ENCODE measurements at regions not wholly inside any gene's neighbourhood (a gene's known extent, or its start where the extent isn't known, plus 50 kb on each side); places are given as distances from the start of the nearest gene placed in this dataset.

GRCh38 chr2:203799908-203800307 is 67.7 kb upstream of the CTLA4 start:
- no peak for TF ChIP-seq CTCF (conservative IDR thresholded peaks at IDR 0.05; ENCODE audit: low read length)
- DNase-seq (ENCODE audit: low read depth) = no peak
- H3K4me3 ChIP-seq (ENCODE audit: low read length) = no peak overlapping the region

- H3K4me3 ChIP-seq (ENCODE audit: low read length) = no peak overlapping the region
- DNase-seq (ENCODE audit: low read depth) = no peak
- no peak for TF ChIP-seq CTCF (conservative IDR thresholded peaks at IDR 0.05; ENCODE audit: low read length)
Measured at GRCh38 chr2:203800783-203801182, 66.8 kb upstream of the CTLA4 start.

GRCh38 chr2:203802342-203803052 is 65.1 kb upstream of the CTLA4 start:
- H3K4me3 ChIP-seq (ENCODE audit: low read length) = no peak overlapping the region
- peak; percentile 97 for DNase-seq (ENCODE audit: low read depth)
- TF ChIP-seq CTCF (conservative IDR thresholded peaks at IDR 0.05; ENCODE audit: low read length) = no peak

- no peak overlapping the region for H3K4me3 ChIP-seq (ENCODE audit: low read length)
- TF ChIP-seq CTCF (conservative IDR thresholded peaks at IDR 0.05; ENCODE audit: low read length) = no peak
- no peak for DNase-seq (ENCODE audit: low read depth)
Measured at GRCh38 chr2:203803053-203803429, 64.5 kb upstream of the CTLA4 start.

- no peak for TF ChIP-seq CTCF (conservative IDR thresholded peaks at IDR 0.05; ENCODE audit: low read length)
- H3K4me3 ChIP-seq (ENCODE audit: low read length) = no peak overlapping the region
- DNase-seq (ENCODE audit: low read depth) = peak; percentile 100
Measured at GRCh38 chr2:203804070-203804469, 63.5 kb upstream of the CTLA4 start.

GRCh38 chr2:203804764-203805485 is 62.6 kb upstream of the CTLA4 start:
- no peak overlapping the region for H3K4me3 ChIP-seq (ENCODE audit: low read length)
- TF ChIP-seq CTCF (conservative IDR thresholded peaks at IDR 0.05; ENCODE audit: low read length) = no peak
- DNase-seq (ENCODE audit: low read depth) = peak; percentile 49

GRCh38 chr2:203805486-203805838 is 62.1 kb upstream of the CTLA4 start:
- no peak for DNase-seq (ENCODE audit: low read depth)
- H3K4me3 ChIP-seq (ENCODE audit: low read length) = no peak overlapping the region
- no peak for TF ChIP-seq CTCF (conservative IDR thresholded peaks at IDR 0.05; ENCODE audit: low read length)

Data from AG10803 (cell line).